H1 (cell line): ENCODE measurements at regions not wholly inside any gene's neighbourhood (a gene's known extent, or its start where the extent isn't known, plus 50 kb on each side); places are given as distances from the start of the nearest gene placed in this dataset.

Experiments used
- EZH2 ChIP-seq: fragments of 200-600 bp; sonication (generic); IDR thresholded peaks from 2 replicates; pipeline ENCODE4 v1.7.1; 2012; ENCODE audit warnings: low read depth, mild to moderate bottlenecking, moderate library complexity, low read length, inconsistent platforms; ENCODE audit not compliant: severe bottlenecking
- GABPA ChIP-seq: IDR thresholded peaks from 2 replicates; pipeline ENCODE4 v1.6.1; 2011; ENCODE audit warnings: mild to moderate bottlenecking, low read length, moderate library complexity, borderline replicate concordance; ENCODE audit not compliant: insufficient read depth
- HDAC6 ChIP-seq: IDR thresholded peaks from one replicate; pipeline ENCODE4 v1.7.1; 2012; ENCODE audit warnings: low read depth, mild to moderate bottlenecking, inconsistent platforms, low read length, moderate library complexity
- POLR2A ChIP-seq, 2 experiments: IDR thresholded peaks; 1 replicate in 1 of 2; 2 replicates in 1 of 2; pipeline ENCODE4 v1.6.1; 2011; ENCODE audit warnings: low read depth in 2 of 2, low read length in 2 of 2, mild to moderate bottlenecking in 2 of 2; ENCODE audit errors: control extremely low read depth in 1 of 2
- POLR2AphosphoS5 ChIP-seq: IDR thresholded peaks from 2 replicates; pipeline ENCODE4 v1.6.1; 2011; ENCODE audit warnings: low read depth, low read length
- SRF ChIP-seq: IDR thresholded peaks from 2 replicates; pipeline ENCODE4 v1.6.1; 2011; ENCODE audit warnings: mild to moderate bottlenecking, low read depth, low read length, moderate library complexity
- TAF1 ChIP-seq: IDR thresholded peaks from 2 replicates; pipeline ENCODE4 v1.6.1; 2011; ENCODE audit warnings: mild to moderate bottlenecking, low read depth, low read length
- ZNF274 ChIP-seq: IDR thresholded peaks from 2 replicates; pipeline ENCODE4 v1.7.0; 2012; ENCODE audit warnings: low read length, borderline replicate concordance; ENCODE audit errors: extremely low read depth
- TF ChIP-seq, protein P1 (sequence below), 3 experiments: IDR thresholded peaks; 1 replicate in 2 of 3; 2 replicates in 1 of 3; pipeline versions ENCODE4 v1.5.1 to v1.6.1; 2011; ENCODE audit warnings: low read length in 3 of 3, mild to moderate bottlenecking in 3 of 3, inconsistent platforms in 2 of 3, low read depth in 1 of 3, moderate library complexity in 1 of 3; ENCODE audit not compliant: insufficient read depth in 1 of 3; ENCODE audit errors: control extremely low read depth in 1 of 3

DNA sequence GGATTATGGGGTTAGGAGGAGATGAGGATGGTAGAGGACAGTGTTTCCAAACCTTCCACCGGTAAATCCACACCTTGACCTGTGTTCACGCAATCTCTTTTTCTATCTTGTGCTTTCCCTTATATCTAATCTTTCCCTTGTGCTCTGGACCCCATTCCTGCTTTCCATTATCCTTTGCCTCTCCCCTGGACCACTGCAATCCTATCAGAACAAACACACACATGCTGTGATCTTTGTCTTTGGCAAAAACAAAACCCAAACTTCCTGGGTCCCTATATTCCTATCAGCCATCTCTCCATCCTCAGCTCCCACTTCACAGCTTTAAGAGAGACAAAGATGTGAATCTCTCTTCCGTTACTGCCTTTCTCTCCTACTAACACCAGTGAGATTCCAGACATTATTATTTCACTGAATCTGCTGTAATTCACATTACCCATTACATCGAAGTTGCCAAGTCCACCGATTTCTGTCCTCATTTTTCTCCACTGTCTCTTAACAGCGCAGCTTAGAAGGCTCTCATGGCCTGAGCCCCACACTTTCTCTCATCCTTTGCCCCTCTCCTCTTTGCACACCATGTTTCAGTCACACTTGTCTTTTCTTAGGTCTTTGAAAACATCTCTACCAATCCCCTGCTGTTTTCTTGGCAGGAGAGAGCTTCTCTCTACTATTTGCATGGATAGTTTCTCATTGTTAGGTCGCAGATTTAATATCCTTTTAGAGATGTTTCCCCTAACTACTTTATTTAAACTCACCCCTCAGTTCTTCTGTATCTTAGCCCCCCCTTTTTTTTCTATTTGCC lies 230.0 kb upstream of the B3GALT2 start:
- no peak for TF ChIP-seq EZH2
- TF ChIP-seq, protein P1, sequence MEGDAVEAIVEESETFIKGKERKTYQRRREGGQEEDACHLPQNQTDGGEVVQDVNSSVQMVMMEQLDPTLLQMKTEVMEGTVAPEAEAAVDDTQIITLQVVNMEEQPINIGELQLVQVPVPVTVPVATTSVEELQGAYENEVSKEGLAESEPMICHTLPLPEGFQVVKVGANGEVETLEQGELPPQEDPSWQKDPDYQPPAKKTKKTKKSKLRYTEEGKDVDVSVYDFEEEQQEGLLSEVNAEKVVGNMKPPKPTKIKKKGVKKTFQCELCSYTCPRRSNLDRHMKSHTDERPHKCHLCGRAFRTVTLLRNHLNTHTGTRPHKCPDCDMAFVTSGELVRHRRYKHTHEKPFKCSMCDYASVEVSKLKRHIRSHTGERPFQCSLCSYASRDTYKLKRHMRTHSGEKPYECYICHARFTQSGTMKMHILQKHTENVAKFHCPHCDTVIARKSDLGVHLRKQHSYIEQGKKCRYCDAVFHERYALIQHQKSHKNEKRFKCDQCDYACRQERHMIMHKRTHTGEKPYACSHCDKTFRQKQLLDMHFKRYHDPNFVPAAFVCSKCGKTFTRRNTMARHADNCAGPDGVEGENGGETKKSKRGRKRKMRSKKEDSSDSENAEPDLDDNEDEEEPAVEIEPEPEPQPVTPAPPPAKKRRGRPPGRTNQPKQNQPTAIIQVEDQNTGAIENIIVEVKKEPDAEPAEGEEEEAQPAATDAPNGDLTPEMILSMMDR (IDR thresholded peaks at IDR 0.05; ENCODE audit: control extremely low read depth in 1 of 3, insufficient read depth in 1 of 3, low read depth in 1 of 3, low read length in 3 of 3) = no peak
- TF ChIP-seq POLR2A (IDR thresholded peaks at IDR 0.05; ENCODE audit: control extremely low read depth in 1 of 2, low read depth in 2 of 2, low read length in 2 of 2) = no peak
- no peak for TF ChIP-seq TAF1
- TF ChIP-seq ZNF274 = no peak
- no peak for TF ChIP-seq SRF
- TF ChIP-seq HDAC6 = no peak
- TF ChIP-seq POLR2AphosphoS5 = no peak
- TF ChIP-seq GABPA = no peak
